ENCODE measurements at regions not wholly inside any gene's neighbourhood (a gene's known extent, or its start where the extent isn't known, plus 50 kb on each side); places are given as distances from the start of the nearest gene placed in this dataset.

GRCh38 chr4:57854748-57855147 is 744.6 kb upstream of the IGFBP7 start:
- no peak for ATAC-seq

GRCh38 chr4:57850141-57850540 is 740.0 kb upstream of the IGFBP7 start:
- no peak for TF ChIP-seq ISL1 (CRISPR knock-in tag; IDR thresholded peaks at IDR 0.05)
- TF ChIP-seq POU6F1 (CRISPR knock-in tag; IDR thresholded peaks at IDR 0.05; ENCODE audit: borderline replicate concordance, low read depth), result no peak
- TF ChIP-seq ZNF8 (CRISPR knock-in tag; IDR thresholded peaks at IDR 0.05), result no peak
- TF ChIP-seq SNAI2 (CRISPR knock-in tag; IDR thresholded peaks at IDR 0.05), result no peak
- no peak for TF ChIP-seq CSRNP3 (CRISPR knock-in tag; IDR thresholded peaks at IDR 0.05)
- no peak for TF ChIP-seq TOX (CRISPR knock-in tag; IDR thresholded peaks at IDR 0.05; ENCODE audit: borderline replicate concordance)
- no peak for TF ChIP-seq TCF4 (CRISPR knock-in tag; IDR thresholded peaks at IDR 0.05; ENCODE audit: borderline replicate concordance)
- TF ChIP-seq ZC3H10 (CRISPR knock-in tag; IDR thresholded peaks at IDR 0.05), result no peak
- TF ChIP-seq ESRRG (CRISPR knock-in tag; IDR thresholded peaks at IDR 0.05), result no peak
- TF ChIP-seq ZFP3 (CRISPR knock-in tag; IDR thresholded peaks at IDR 0.05), result no peak
- TF ChIP-seq BACH2 (CRISPR knock-in tag; IDR thresholded peaks at IDR 0.05; ENCODE audit: borderline replicate concordance), result no peak
- no peak for TF ChIP-seq OSR1 (CRISPR knock-in tag; IDR thresholded peaks at IDR 0.05)
- no peak for TF ChIP-seq GLIS3 (CRISPR knock-in tag; IDR thresholded peaks at IDR 0.05)
- TF ChIP-seq ZNF70 (CRISPR knock-in tag; IDR thresholded peaks at IDR 0.05), result no peak
- TF ChIP-seq CSDC2 (CRISPR knock-in tag; IDR thresholded peaks at IDR 0.05), result no peak
- no peak for TF ChIP-seq TSHZ2 (CRISPR knock-in tag; IDR thresholded peaks at IDR 0.05)
- ATAC-seq, result no peak

More at GRCh38 chr4:57854748-57855147, 744.6 kb upstream of the IGFBP7 start:
- TF ChIP-seq ZFP30 (CRISPR knock-in tag; IDR thresholded peaks at IDR 0.05), result no peak
- TF ChIP-seq PATZ1 (CRISPR knock-in tag; IDR thresholded peaks at IDR 0.05; ENCODE audit: borderline replicate concordance), result no peak
- TF ChIP-seq OSR1 (CRISPR knock-in tag; IDR thresholded peaks at IDR 0.05), result no peak
- TF ChIP-seq CREB5 (CRISPR knock-in tag; IDR thresholded peaks at IDR 0.05; ENCODE audit: low read depth), result no peak
- no peak for TF ChIP-seq SNAI2 (CRISPR knock-in tag; IDR thresholded peaks at IDR 0.05)
- TF ChIP-seq CSDC2 (CRISPR knock-in tag; IDR thresholded peaks at IDR 0.05), result no peak
- TF ChIP-seq ZNF8 (CRISPR knock-in tag; IDR thresholded peaks at IDR 0.05), result no peak
- no peak for TF ChIP-seq RARB (CRISPR knock-in tag; IDR thresholded peaks at IDR 0.05)
- no peak for TF ChIP-seq ISL1 (CRISPR knock-in tag; IDR thresholded peaks at IDR 0.05)
- TF ChIP-seq TSHZ2 (CRISPR knock-in tag; IDR thresholded peaks at IDR 0.05), result no peak

Data from SK-N-SH treated with all-trans-retinoic acid at 6 μM for 48 hours (cell line).